Prostate gland (tissue), 1 donor: ENCODE measurements at regions not wholly inside any gene's neighbourhood (a gene's known extent, or its start where the extent isn't known, plus 50 kb on each side); places are given as distances from the start of the nearest gene placed in this dataset.

Experiments used
- POLR2A ChIP-seq: fragments of 450-650 bp; IDR thresholded peaks from one replicate; pipeline ENCODE4 v1.6.1; 2016; ENCODE audit warnings: antibody characterized with exemption, mild to moderate bottlenecking
- POLR2AphosphoS5 ChIP-seq: sonication (generic); formaldehyde crosslinking; IDR thresholded peaks from one replicate; pipeline ENCODE4 v1.6.1; 2017; ENCODE audit warnings: antibody characterized with exemption

DNA sequence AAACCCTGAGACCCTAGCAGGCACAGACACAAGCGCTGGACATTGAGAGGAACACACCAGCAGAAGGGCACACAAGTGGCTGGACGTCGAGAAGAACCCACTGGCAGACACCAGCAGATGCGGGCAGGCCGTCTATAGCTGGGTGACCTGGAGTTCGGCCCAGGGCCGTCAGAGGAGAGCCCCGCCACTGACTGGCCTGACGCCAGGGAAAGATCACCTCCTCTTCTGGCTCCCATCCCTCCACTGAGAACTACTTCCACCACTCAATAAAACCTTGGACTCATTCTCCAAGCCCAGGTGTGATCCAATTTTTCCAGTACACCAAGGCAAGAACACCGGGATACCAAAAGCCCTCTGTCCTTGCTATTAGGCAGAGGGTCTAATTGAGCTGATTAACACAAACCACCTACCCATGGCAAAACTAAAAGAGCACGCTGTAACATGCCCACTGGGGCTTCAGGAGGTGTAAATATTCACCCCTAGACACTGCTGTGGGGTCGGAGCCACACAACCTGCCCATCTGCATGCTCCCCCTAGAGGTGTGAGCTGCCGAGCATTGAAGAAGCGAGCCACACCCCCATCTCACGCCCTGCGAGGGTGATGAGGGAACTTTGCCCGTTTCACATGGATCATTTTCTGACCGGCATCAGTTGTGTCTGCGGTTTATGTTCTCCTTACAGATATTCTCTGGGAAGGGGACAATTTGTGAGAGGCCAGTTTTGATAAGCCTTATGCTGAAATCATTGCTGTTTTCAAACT, 104.8 kb downstream of the HLX start:
- TF ChIP-seq POLR2A (no peak), POLR2AphosphoS5 (no peak)
